Thyroid gland (tissue), 4 donors: ENCODE measurements at regions not wholly inside any gene's neighbourhood (a gene's known extent, or its start where the extent isn't known, plus 50 kb on each side); places are given as distances from the start of the nearest gene placed in this dataset.

Experiments
- DNase-seq, 2 donors: peaks; one replicate each; pipeline ENCODE4 v3.0.0-alpha.2; 2019
- H3K27ac ChIP-seq, 3 donors: fragments of 200-600 bp; sonication (generic); 1 replicate in 2 of 3; 2 replicates in 1 of 3; pipeline ENCODE4 v1.5.1; 2016 to 2019; ENCODE audit warnings: mild to moderate bottlenecking in 1 of 3, moderate library complexity in 1 of 3
- H3K27me3 ChIP-seq: fragments of 200-600 bp; sonication (generic); one replicate; pipeline ENCODE4 v1.5.1; 2019
- H3K36me3 ChIP-seq, 2 donors: fragments of 200-600 bp; sonication (generic); one replicate each; pipeline ENCODE4 v1.5.1; 2016 to 2019
- H3K4me1 ChIP-seq, 2 donors: fragments of 200-600 bp; sonication (generic); one replicate each; pipeline ENCODE4 v1.5.1; 2017 to 2019
- H3K4me3 ChIP-seq, 3 donors: fragments of 200-600 bp; sonication (generic); replicated peaks in 1 of 3; 1 replicate in 2 of 3; 2 replicates in 1 of 3; pipeline ENCODE4 v1.5.1; 2016; ENCODE audit warnings: mild to moderate bottlenecking in 1 of 3
- H3K9me3 ChIP-seq: fragments of 200-600 bp; sonication (generic); one replicate; pipeline ENCODE4 v1.5.1; 2017
- POLR2A ChIP-seq, 2 donors: fragments of 450-650 bp; IDR thresholded peaks; one replicate each; pipeline ENCODE4 v1.6.1; 2017; ENCODE audit warnings: antibody characterized with exemption in 2 of 2, mild to moderate bottlenecking in 2 of 2, moderate library complexity in 1 of 2
- WGBS, 2 donors: methylation state at CpG; one replicate each; pipeline ENCODE4 v1.1.5; 2017; 5-methylcytosine and 5-hydroxymethylcytosine counted together
- intact Hi-C: fragments of 100-400 bp; cut with DNase I; formaldehyde crosslinking; loops from one replicate; pipeline ENCODE4 v1.15.1; 2023
- TF ChIP-seq, protein P1 (sequence below), 6 experiments: fragments of 200-600 bp in 3 of 6; fragments of 450-650 bp in 3 of 6; sonication (generic) in 3 of 6; IDR thresholded peaks; one replicate each; pipeline ENCODE4 v1.5.1; 2016 to 2019; ENCODE audit warnings: antibody characterized with exemption in 6 of 6, mild to moderate bottlenecking in 2 of 6, inconsistent platforms in 1 of 6, moderate library complexity in 1 of 6

- Histone ChIP-seq H3K4me3 (no peak overlapping the region), H3K27ac (no peak overlapping the region)
- TF ChIP-seq, protein P1, sequence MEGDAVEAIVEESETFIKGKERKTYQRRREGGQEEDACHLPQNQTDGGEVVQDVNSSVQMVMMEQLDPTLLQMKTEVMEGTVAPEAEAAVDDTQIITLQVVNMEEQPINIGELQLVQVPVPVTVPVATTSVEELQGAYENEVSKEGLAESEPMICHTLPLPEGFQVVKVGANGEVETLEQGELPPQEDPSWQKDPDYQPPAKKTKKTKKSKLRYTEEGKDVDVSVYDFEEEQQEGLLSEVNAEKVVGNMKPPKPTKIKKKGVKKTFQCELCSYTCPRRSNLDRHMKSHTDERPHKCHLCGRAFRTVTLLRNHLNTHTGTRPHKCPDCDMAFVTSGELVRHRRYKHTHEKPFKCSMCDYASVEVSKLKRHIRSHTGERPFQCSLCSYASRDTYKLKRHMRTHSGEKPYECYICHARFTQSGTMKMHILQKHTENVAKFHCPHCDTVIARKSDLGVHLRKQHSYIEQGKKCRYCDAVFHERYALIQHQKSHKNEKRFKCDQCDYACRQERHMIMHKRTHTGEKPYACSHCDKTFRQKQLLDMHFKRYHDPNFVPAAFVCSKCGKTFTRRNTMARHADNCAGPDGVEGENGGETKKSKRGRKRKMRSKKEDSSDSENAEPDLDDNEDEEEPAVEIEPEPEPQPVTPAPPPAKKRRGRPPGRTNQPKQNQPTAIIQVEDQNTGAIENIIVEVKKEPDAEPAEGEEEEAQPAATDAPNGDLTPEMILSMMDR (IDR thresholded peaks at IDR 0.05) = no peak
- no peak for TF ChIP-seq POLR2A (IDR thresholded peaks at IDR 0.05)
These were observed 70.1 kb upstream of the GORAB start for GRCh38 chr1:170461762-170462384.

GRCh38 chr1:170470121-170470520 lies 61.8 kb upstream of the GORAB start:
- Histone ChIP-seq H3K9me3 (no peaks in the 10 kb centered on the region), H3K27ac (no peak overlapping the region), H3K36me3 (no peaks in the 10 kb centered on the region), H3K4me1 (no peaks in the 10 kb centered on the region), H3K27me3 (no peaks in the 10 kb centered on the region), H3K4me3 (no peak overlapping the region)
- intact Hi-C loops = no loop called here
- no peak for DNase-seq
- 52 to 58% methylated on average over 1 of the region's 1 CpG for WGBS, 2 donors
- TF ChIP-seq POLR2A (IDR thresholded peaks at IDR 0.05) = no peak
- TF ChIP-seq, protein P1 (IDR thresholded peaks at IDR 0.05) = no peak

More at GRCh38 chr1:170461762-170462384, 70.1 kb upstream of the GORAB start:
- Histone ChIP-seq H3K4me1 (no peaks in the 10 kb centered on the region), H3K27me3 (no peaks in the 10 kb centered on the region), H3K9me3 (no peaks in the 10 kb centered on the region), H3K36me3 (no peaks in the 10 kb centered on the region)
- DNase-seq = no peak
- intact Hi-C loops = no loop called here
- 84 to 91% methylated on average over 4 of the region's 4 CpGs for WGBS, 2 donors

DNA sequence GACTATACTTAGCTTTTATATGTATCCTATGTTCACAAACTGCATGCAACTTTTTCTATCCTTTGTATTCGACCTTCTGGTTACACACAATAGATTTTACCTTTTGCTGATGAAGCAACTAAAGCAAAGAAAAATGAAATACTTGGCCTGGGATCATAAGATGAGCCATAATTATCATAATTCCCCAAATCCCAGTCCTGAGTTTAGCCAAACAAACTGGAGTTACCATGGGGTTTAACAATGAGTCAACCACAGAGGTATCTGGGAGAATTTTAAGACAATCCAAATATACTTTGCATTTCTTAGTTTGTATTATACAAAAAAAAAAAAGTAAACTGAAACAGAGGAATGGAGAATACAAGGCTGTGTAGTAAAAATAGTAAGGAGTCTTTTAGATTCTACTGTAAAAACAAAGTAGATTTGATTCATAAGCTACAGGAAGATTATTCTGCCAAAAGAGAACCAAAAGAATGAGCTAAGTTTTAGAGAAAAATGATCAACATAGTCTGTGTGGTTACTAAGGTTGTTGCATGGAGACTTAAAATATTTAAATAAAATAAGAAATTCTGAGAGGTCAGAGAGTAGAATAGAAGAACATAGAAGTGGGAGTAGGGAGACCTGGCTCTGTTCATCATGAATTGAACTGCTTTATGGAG lies 60.4 kb upstream of the GORAB start:
- DNase-seq = no peak
- no peaks in the 10 kb centered on the region for H3K9me3 ChIP-seq

GRCh38 chr1:170481000-170481399 lies 51.0 kb upstream of the GORAB start:
- intact Hi-C loops = no loop called here
- Histone ChIP-seq H3K36me3 (no peaks in the 10 kb centered on the region), H3K9me3 (no peaks in the 10 kb centered on the region), H3K27ac (no peak overlapping the region), H3K27me3 (no peaks in the 10 kb centered on the region), H3K4me1 (peaks cover 0 to 10% of the 10 kb centered on the region in 2 donors), H3K4me3 (no peak overlapping the region)
- no peak for DNase-seq
- no peak for TF ChIP-seq POLR2A (IDR thresholded peaks at IDR 0.05)
- TF ChIP-seq, protein P1 (IDR thresholded peaks at IDR 0.05) = no peak

More for the DNA sequence above, 60.4 kb upstream of the GORAB start:
- Histone ChIP-seq H3K4me3 (no peak overlapping the region), H3K27ac (no peak overlapping the region), H3K27me3 (no peaks in the 10 kb centered on the region), H3K36me3 (no peaks in the 10 kb centered on the region), H3K4me1 (no peaks in the 10 kb centered on the region)
- intact Hi-C loops = no loop called here
- TF ChIP-seq, protein P1 (IDR thresholded peaks at IDR 0.05) = no peak
- 47 to 64% methylated on average over 1 of the region's 1 CpG for WGBS, 2 donors
